Brain microvascular endothelial cell (primary cell): ENCODE measurements at regions not wholly inside any gene's neighbourhood (a gene's known extent, or its start where the extent isn't known, plus 50 kb on each side); places are given as distances from the start of the nearest gene placed in this dataset.

Source experiments
- DNase-seq: peaks from one replicate; pipeline ENCODE4 v3.0.0-alpha.2; 2020
- H3K27ac ChIP-seq: fragments of 250-450 bp; sonication (Bioruptor Pico); 2 replicates; pipeline ENCODE4 v1.5.1; 2020; ENCODE audit warnings: mild to moderate bottlenecking, moderate library complexity
- H3K27me3 ChIP-seq: fragments of 250-450 bp; sonication (Bioruptor Pico); replicated peaks from 2 replicates; pipeline ENCODE4 v1.5.1; 2020; ENCODE audit warnings: mild to moderate bottlenecking
- H3K36me3 ChIP-seq: fragments of 250-450 bp; sonication (Bioruptor Pico); replicated peaks from 2 replicates; pipeline ENCODE4 v1.5.1; 2020; ENCODE audit warnings: mild to moderate bottlenecking
- H3K4me3 ChIP-seq: 2 replicates; pipeline ENCODE4 v1.5.1; 2011; ENCODE audit warnings: low read depth, mild to moderate bottlenecking, control low read depth, low read length, moderate library complexity
- CTCF ChIP-seq: IDR thresholded peaks from 2 replicates; pipeline ENCODE4 v1.5.1; 2011; ENCODE audit warnings: low read depth, mild to moderate bottlenecking, moderate library complexity, low read length, control low read depth, inconsistent platforms; ENCODE audit errors: missing control alignments
- in situ Hi-C: cut with HindIII; loops from 2 replicates; pipeline ENCODE4 v1.10.0; 2017; ENCODE audit warnings: low sequenced_read_pairs, low pct_ligation_motif_present

- Histone ChIP-seq H3K36me3 (no peaks in the 10 kb centered on the region), H3K27me3 (no peaks in the 10 kb centered on the region), H3K27ac (no peak overlapping the region), H3K4me3 (no peak overlapping the region)
- in situ Hi-C loops: no loop called here
- DNase-seq: no peak
- no peak for TF ChIP-seq CTCF
These were observed 322.2 kb upstream of the ZNF521 start for GRCh38 chr18:25674183-25674582.

GRCh38 chr18:25672490-25672889 lies 320.5 kb upstream of the ZNF521 start:
- Histone ChIP-seq H3K27ac (no peak overlapping the region), H3K27me3 (no peaks in the 10 kb centered on the region), H3K4me3 (no peak overlapping the region), H3K36me3 (no peaks in the 10 kb centered on the region)
- DNase-seq: no peak
- in situ Hi-C loops: no loop called here
- peak; percentile 29 for TF ChIP-seq CTCF

DNA sequence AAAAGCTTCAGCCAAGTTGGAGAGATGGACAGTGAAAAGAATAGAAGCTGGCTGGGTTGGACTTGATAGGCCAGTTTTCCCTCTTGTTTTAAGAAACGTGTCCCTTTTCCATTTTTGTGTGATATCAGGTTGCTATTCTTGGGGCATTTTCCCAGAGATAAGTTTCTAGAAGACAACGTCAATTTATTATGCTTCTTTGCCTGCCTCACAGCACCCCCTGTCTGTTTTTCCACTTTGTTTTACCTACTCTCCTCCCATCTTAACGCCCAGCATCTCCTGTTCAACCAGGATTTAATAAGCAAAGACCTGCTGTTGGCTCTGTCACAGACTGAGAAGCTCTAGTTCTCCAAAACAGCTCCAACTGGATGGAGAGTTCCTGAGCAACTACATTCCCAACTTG lies 317.8 kb upstream of the ZNF521 start:
- Histone ChIP-seq H3K36me3 (no peaks in the 10 kb centered on the region), H3K4me3 (no peak overlapping the region), H3K27ac (no peak overlapping the region), H3K27me3 (no peaks in the 10 kb centered on the region)
- peak; percentile 7 for DNase-seq
- in situ Hi-C loops: no loop called here
- peak; percentile 26 for TF ChIP-seq CTCF

DNA sequence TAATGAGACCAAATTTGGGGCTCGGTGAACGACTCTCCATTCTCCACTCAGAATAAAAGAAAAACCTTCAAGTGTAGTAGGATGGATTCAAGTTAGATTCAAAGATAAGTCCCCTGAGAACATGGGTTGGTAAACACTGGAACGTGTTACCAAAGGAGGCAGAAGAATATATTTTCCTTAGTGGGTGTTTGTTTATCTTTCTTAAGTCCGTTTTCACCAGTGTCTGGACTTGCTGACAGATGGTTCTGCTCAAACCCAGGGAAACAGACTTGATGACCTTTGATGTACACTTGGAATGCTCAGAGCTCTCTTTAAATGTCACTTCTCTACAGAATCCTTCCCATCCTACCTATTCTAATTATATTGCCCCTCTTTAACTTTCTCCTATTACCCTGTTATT lies 310.3 kb upstream of the ZNF521 start:
- in situ Hi-C loops: no loop called here
- no peak for DNase-seq
- no peaks in the 10 kb centered on the region for H3K27me3 ChIP-seq
- H3K4me3 ChIP-seq: no peak overlapping the region
- no peak overlapping the region for H3K27ac ChIP-seq
- TF ChIP-seq CTCF: no peak
- no peaks in the 10 kb centered on the region for H3K36me3 ChIP-seq

DNA sequence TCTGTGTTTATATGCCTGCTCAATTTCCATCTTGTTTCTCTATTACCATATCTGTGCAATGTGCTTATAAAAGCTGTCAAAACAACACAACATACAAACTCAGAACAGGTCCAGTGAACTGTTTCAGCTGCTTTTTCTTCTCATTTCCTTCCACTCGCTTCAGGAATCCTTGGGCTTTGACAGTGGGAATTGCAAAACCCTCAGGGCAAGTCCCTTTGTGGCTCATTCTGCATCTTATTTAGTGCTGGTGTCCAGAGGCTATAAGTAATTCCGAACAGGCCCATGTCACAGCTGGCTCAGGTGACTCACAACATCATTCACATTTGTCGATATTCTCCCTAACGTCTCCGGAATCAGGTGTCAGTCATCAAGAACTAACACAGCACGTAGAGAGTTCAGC lies 309.9 kb upstream of the ZNF521 start:
- no peak for DNase-seq
- in situ Hi-C loops: no loop called here
- no peak overlapping the region for H3K4me3 ChIP-seq
- H3K27me3 ChIP-seq: no peaks in the 10 kb centered on the region
- no peaks in the 10 kb centered on the region for H3K36me3 ChIP-seq
- no peak for TF ChIP-seq CTCF
- no peak overlapping the region for H3K27ac ChIP-seq

DNA sequence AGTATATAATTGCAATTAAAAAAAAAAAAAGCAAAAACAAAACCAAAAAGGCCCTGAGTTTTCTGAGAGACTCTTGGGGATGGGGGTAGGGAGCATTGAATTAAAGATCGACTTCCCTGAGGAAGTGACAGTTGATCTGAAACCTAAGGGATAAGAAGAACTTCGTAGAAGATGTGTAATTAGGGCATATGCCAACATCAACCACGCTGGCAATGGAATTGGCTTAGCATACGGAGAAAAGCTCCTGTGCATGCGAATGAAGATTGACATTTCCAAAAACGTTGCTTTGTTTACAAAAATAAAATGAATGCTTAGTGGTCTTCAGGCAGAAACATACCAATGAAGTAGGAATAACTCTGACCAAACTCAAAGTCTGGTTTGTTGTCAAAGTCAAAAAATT lies 307.6 kb upstream of the ZNF521 start:
- no peak for DNase-seq
- no peak overlapping the region for H3K27ac ChIP-seq
- in situ Hi-C loops: no loop called here
- H3K27me3 ChIP-seq: no peaks in the 10 kb centered on the region
- no peaks in the 10 kb centered on the region for H3K36me3 ChIP-seq
- no peak overlapping the region for H3K4me3 ChIP-seq
- TF ChIP-seq CTCF: no peak
